Astrocyte (in vitro differentiated cells and primary cell): ENCODE measurements at regions not wholly inside any gene's neighbourhood (a gene's known extent, or its start where the extent isn't known, plus 50 kb on each side); places are given as distances from the start of the nearest gene placed in this dataset.

Source experiments
- CTCF ChIP-seq: IDR thresholded peaks from 2 replicates; pipeline ENCODE4 v1.5.1; 2011; ENCODE audit warnings: low read depth, mild to moderate bottlenecking, inconsistent platforms, low read length, moderate library complexity; ENCODE audit not compliant: insufficient read depth
- EZH2 ChIP-seq: IDR thresholded peaks from 2 replicates; pipeline ENCODE4 v1.6.1; 2012; ENCODE audit warnings: mild to moderate bottlenecking, low read length, inconsistent platforms; ENCODE audit not compliant: insufficient read depth

GRCh38 chr15:37792351-37792750, 142.1 kb upstream of the TMCO5A start:
- no peak for TF ChIP-seq CTCF
- TF ChIP-seq EZH2 = no peak
